Activated CD8-positive, alpha-beta T cell treated with anti-CD3 and anti-CD28 coated beads, Interleukin-2, amount 10 ng/mL, durations not matched to agents 7 days and 5 days (primary cell): ENCODE measurements at regions not wholly inside any gene's neighbourhood (a gene's known extent, or its start where the extent isn't known, plus 50 kb on each side); places are given as distances from the start of the nearest gene placed in this dataset.

Experiments used
- ATAC-seq: fragments of 150-1000 bp; cut with Tn5 transposase; one replicate; pipeline ENCODE4 v1.10.0; 2021; ENCODE audit warnings: moderate library complexity
- CTCF ChIA-PET: fragments of 350-600 bp; sonication (Branson Sonifier 250); formaldehyde crosslinking; loops from one replicate; lab custom pipeline; 2021; ENCODE audit warnings: antibody characterized with exemption; lab: Charles Lee
- POLR2A ChIA-PET: fragments of 350-600 bp; sonication (Branson Sonifier 250); formaldehyde crosslinking; loops from one replicate; lab custom pipeline; 2021; ENCODE audit warnings: antibody characterized with exemption; lab: Charles Lee
- DNase-seq: peaks from one replicate; pipeline ENCODE4 v3.0.0-alpha.2; 2020
- H3K27ac Mint-ChIP-seq: one replicate; pipeline ENCODE4 v1.8.0; 2021; ENCODE audit warnings: mild to moderate bottlenecking, mixed read lengths
- H3K27me3 Mint-ChIP-seq: one replicate; pipeline ENCODE4 v1.8.0; 2021; ENCODE audit warnings: low read depth, mixed read lengths
- H3K36me3 Mint-ChIP-seq: one replicate; pipeline ENCODE4 v1.8.0; 2021; ENCODE audit warnings: low read depth, mixed read lengths
- H3K4me1 Mint-ChIP-seq: one replicate; pipeline ENCODE4 v1.8.0; 2021; ENCODE audit warnings: low read depth, mixed read lengths
- H3K4me3 Mint-ChIP-seq: one replicate; pipeline ENCODE4 v1.8.0; 2021; ENCODE audit warnings: mild to moderate bottlenecking, mixed read lengths
- H3K9me3 Mint-ChIP-seq: one replicate; pipeline ENCODE4 v1.8.0; 2022; ENCODE audit warnings: mixed read lengths; ENCODE audit not compliant: insufficient read depth

- H3K4me1 Mint-ChIP-seq, result no peaks in the 10 kb centered on the region
- DNase-seq (no peak), ATAC-seq (no peak)
- no peaks in the 10 kb centered on the region for H3K36me3 Mint-ChIP-seq
- no peak overlapping the region for H3K27ac Mint-ChIP-seq
- no peaks in the 10 kb centered on the region for H3K9me3 Mint-ChIP-seq
- CTCF ChIA-PET, result no interaction called here
- H3K27me3 Mint-ChIP-seq, result peaks cover 19% of the 10 kb centered on the region
- no peak overlapping the region for H3K4me3 Mint-ChIP-seq
- POLR2A ChIA-PET, result no interaction called here
These were observed 53.5 kb upstream of the ACSL1 start for GRCh38 chr4:184879271-184879670.

DNA sequence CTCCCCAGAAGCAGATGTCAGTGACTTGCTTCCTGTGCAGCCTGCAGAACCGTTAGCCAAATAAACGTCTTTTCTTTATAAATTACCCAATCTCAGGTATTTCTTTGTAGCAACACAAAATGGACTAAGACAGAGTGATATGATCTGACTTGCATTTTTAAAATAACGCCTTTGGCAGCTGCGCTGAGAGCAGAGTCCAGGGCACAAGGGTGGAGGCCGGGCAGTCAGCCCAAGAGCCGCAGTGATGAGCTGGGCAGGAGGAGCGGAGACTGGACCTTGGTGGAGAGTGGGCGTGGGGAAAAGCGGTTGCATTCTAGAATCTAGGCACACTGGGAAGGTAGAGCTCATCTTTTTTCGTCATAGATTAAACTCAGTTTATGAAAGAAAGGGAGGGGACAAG, 56.5 kb upstream of the ACSL1 start:
- ChIA-PET CTCF (no interaction called here), POLR2A (interaction anchor here (0.6 to 1.0 kb wide), 2 partner anchors 16 to 1265 kb away, joined by 3 to 4 read pairs; no protein-coding TSS in a partner anchor)
- no peak for DNase-seq
- H3K36me3 Mint-ChIP-seq, result no peaks in the 10 kb centered on the region
- H3K4me1 Mint-ChIP-seq, result no peaks in the 10 kb centered on the region
- no peak overlapping the region for H3K27ac Mint-ChIP-seq
- H3K27me3 Mint-ChIP-seq, result peaks cover 11% of the 10 kb centered on the region
- no peaks in the 10 kb centered on the region for H3K9me3 Mint-ChIP-seq
- no peak overlapping the region for H3K4me3 Mint-ChIP-seq
- ATAC-seq, result no peak

DNA sequence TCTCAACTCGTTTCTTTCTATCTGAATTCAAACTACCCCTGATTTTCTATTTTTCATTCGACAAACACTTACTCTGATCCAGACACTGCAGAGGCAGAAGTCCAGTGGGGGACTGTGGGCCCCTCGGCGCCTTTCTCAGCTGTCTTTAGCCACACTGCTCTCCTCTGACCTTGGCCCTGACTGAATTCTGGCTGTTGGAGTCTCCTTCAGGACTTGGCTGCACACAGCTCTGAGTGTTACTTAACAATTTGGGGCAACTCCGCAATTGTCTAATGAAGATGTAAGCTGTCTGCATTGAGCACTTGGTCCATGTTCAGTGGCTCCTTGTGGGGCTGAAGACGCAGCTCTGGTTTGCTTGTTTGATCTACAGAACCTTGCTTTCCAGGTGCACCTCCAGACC, 57.3 kb upstream of the ACSL1 start:
- ChIA-PET POLR2A (no interaction called here), CTCF (no interaction called here)
- no peak overlapping the region for H3K4me3 Mint-ChIP-seq
- no peaks in the 10 kb centered on the region for H3K9me3 Mint-ChIP-seq
- no peak overlapping the region for H3K27ac Mint-ChIP-seq
- ATAC-seq, result no peak
- no peaks in the 10 kb centered on the region for H3K4me1 Mint-ChIP-seq
- DNase-seq, result no peak
- no peaks in the 10 kb centered on the region for H3K36me3 Mint-ChIP-seq
- peaks cover 14% of the 10 kb centered on the region for H3K27me3 Mint-ChIP-seq

- Mint-ChIP-seq H3K9me3 (no peaks in the 10 kb centered on the region), H3K4me3 (no peak overlapping the region), H3K27me3 (peaks cover 12% of the 10 kb centered on the region), H3K36me3 (no peaks in the 10 kb centered on the region), H3K4me1 (no peaks in the 10 kb centered on the region), H3K27ac (no peak overlapping the region)
- POLR2A ChIA-PET, result no interaction called here
- ATAC-seq (no peak), DNase-seq (no peak)
- CTCF ChIA-PET, result no interaction called here
These were observed 59.1 kb upstream of the ACSL1 start for GRCh38 chr4:184884883-184885282.

- peaks cover 14% of the 10 kb centered on the region for H3K27me3 Mint-ChIP-seq
- ATAC-seq (no peak), DNase-seq (no peak)
- no peaks in the 10 kb centered on the region for H3K36me3 Mint-ChIP-seq
- no peaks in the 10 kb centered on the region for H3K9me3 Mint-ChIP-seq
- no peak overlapping the region for H3K27ac Mint-ChIP-seq
- ChIA-PET POLR2A (no interaction called here), CTCF (no interaction called here)
- H3K4me3 Mint-ChIP-seq, result no peak overlapping the region
- H3K4me1 Mint-ChIP-seq, result no peaks in the 10 kb centered on the region
These were observed 59.8 kb upstream of the ACSL1 start for GRCh38 chr4:184885602-184886001.

DNA sequence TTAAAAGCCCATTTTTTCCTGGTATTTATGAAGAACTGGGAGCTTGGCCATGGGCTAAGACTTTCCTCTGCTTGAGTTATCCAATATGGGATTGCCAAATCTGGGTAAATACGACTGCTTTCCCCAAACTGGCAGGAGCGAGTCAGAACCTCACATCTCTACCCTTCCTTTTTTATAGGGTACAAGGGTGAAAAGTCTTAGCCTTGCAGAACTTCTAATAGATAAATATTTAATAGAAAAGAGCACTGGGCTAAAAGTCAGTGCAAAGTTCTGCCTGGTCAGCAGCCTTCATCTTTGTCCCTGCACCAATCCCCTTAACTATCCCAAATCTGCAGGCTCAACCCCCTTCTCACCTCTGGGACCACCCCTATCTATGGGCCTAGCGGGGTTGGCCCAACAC, 61.6 kb upstream of the ACSL1 start:
- DNase-seq, result no peak
- ChIA-PET CTCF (no interaction called here), POLR2A (no interaction called here)
- Mint-ChIP-seq H3K27me3 (peaks cover 16% of the 10 kb centered on the region), H3K4me1 (no peaks in the 10 kb centered on the region), H3K36me3 (no peaks in the 10 kb centered on the region), H3K27ac (no peak overlapping the region), H3K4me3 (no peak overlapping the region), H3K9me3 (no peaks in the 10 kb centered on the region)
- ATAC-seq, result no peak

DNA sequence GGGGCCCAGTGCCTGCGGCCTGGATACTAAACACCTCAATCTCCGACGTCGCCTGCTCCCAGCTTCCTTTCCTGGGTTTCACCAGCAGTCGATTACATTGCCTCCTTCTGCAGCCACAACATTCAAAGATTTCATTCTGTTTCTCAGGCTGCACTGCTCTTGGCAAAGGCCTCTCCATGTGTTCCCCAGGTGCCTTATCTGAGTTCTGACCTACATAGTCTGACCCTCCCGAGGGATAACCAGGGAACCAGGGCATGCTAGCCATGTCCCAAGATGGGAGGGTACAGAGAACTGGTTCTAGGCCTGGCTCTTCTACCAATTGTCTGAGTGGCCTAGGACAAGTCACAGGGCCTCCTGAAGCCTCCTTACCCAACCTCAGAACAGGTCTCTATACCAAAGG, 62.2 kb upstream of the ACSL1 start:
- Mint-ChIP-seq H3K27me3 (peaks cover 16% of the 10 kb centered on the region), H3K4me3 (no peak overlapping the region), H3K9me3 (no peaks in the 10 kb centered on the region), H3K36me3 (no peaks in the 10 kb centered on the region), H3K27ac (no peak overlapping the region), H3K4me1 (no peaks in the 10 kb centered on the region)
- ATAC-seq, result no peak
- no peak for DNase-seq
- CTCF ChIA-PET, result no interaction called here
- POLR2A ChIA-PET, result no interaction called here

- POLR2A ChIA-PET, result no interaction called here
- DNase-seq (no peak), ATAC-seq (no peak)
- CTCF ChIA-PET, result no interaction called here
- H3K27ac Mint-ChIP-seq, result no peak overlapping the region
- no peak overlapping the region for H3K4me3 Mint-ChIP-seq
- H3K9me3 Mint-ChIP-seq, result peaks cover 5% of the 10 kb centered on the region
- no peaks in the 10 kb centered on the region for H3K4me1 Mint-ChIP-seq
- H3K36me3 Mint-ChIP-seq, result no peaks in the 10 kb centered on the region
- peaks cover 29% of the 10 kb centered on the region for H3K27me3 Mint-ChIP-seq
These were observed 64.0 kb upstream of the ACSL1 start for GRCh38 chr4:184889666-184890335.

- no peaks in the 10 kb centered on the region for H3K4me1 Mint-ChIP-seq
- no peak overlapping the region for H3K27ac Mint-ChIP-seq
- H3K36me3 Mint-ChIP-seq, result no peaks in the 10 kb centered on the region
- DNase-seq (no peak), ATAC-seq (no peak)
- H3K9me3 Mint-ChIP-seq, result peaks cover 5% of the 10 kb centered on the region
- H3K4me3 Mint-ChIP-seq, result no peak overlapping the region
- CTCF ChIA-PET, result no interaction called here
- POLR2A ChIA-PET, result no interaction called here
- peaks cover 34% of the 10 kb centered on the region for H3K27me3 Mint-ChIP-seq
These were observed 64.7 kb upstream of the ACSL1 start for GRCh38 chr4:184890499-184890898.

DNA sequence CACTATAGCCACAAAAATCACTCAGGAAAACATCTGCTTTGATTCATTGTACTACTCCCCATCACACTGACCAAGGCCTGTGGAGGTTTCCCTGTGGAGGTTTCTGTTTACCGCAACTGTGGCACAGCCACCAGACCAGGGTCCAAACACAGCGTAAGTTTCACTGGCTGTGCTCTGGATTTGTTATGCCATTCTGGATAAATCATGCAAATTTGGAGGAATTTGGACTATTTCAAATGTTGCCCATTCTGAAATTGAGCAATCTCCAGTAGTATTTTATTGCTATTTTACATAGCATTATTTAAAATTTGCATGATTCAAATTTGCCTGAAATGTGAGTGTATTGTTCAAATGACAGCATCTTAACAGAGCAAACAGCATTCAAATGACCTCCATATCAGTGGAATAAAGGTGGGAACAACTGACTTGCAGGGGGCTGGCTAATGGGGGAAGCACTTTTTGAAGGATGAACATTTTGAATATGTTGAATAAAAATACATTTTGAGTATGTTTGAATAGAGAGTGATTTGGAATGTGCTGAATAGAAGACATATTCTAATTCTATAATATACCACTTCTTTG, 66.1 kb upstream of the ACSL1 start:
- ChIA-PET CTCF (no interaction called here), POLR2A (no interaction called here)
- ATAC-seq (no peak), DNase-seq (no peak)
- no peak overlapping the region for H3K27ac Mint-ChIP-seq
- H3K27me3 Mint-ChIP-seq, result peaks cover 37% of the 10 kb centered on the region
- H3K4me3 Mint-ChIP-seq, result no peak overlapping the region
- peaks cover 5% of the 10 kb centered on the region for H3K9me3 Mint-ChIP-seq
- no peaks in the 10 kb centered on the region for H3K4me1 Mint-ChIP-seq
- H3K36me3 Mint-ChIP-seq, result no peaks in the 10 kb centered on the region

GRCh38 chr4:184892999-184893398, 67.2 kb upstream of the ACSL1 start:
- POLR2A ChIA-PET, result no interaction called here
- peaks cover 5% of the 10 kb centered on the region for H3K9me3 Mint-ChIP-seq

GRCh38 chr4:184893801-184894571, 68.2 kb upstream of the ACSL1 start:
- Mint-ChIP-seq H3K9me3 (peaks cover 5% of the 10 kb centered on the region), H3K36me3 (no peaks in the 10 kb centered on the region), H3K27ac (no peak overlapping the region), H3K4me1 (no peaks in the 10 kb centered on the region), H3K27me3 (peaks cover 36% of the 10 kb centered on the region), H3K4me3 (no peak overlapping the region)
- ChIA-PET POLR2A (no interaction called here), CTCF (no interaction called here)
- ATAC-seq, result no peak
- DNase-seq, result no peak

More at GRCh38 chr4:184892999-184893398, 67.2 kb upstream of the ACSL1 start:
- Mint-ChIP-seq H3K4me1 (no peaks in the 10 kb centered on the region), H3K27me3 (peaks cover 35% of the 10 kb centered on the region), H3K4me3 (no peak overlapping the region), H3K27ac (no peak overlapping the region), H3K36me3 (no peaks in the 10 kb centered on the region)
- CTCF ChIA-PET, result interaction anchor here (0.7 kb wide), 1 partner anchor 142 kb away, joined by 5 read pairs; no protein-coding TSS in a partner anchor
- DNase-seq, result no peak
- ATAC-seq, result no peak
